Fibroblast of lung (primary cell): ENCODE measurements at regions not wholly inside any gene's neighbourhood (a gene's known extent, or its start where the extent isn't known, plus 50 kb on each side); places are given as distances from the start of the nearest gene placed in this dataset.
A peak's percentile ranks its signal among the peaks of the same experiment; 100 is the strongest.

Source experiments
- DNase-seq, 2 donors: peaks; one replicate each; pipeline versions ENCODE4 v3.0.0 to v3.0.0-alpha.2; 2010; ENCODE audit warnings: low read depth in 2 of 2
- H2AFZ ChIP-seq: 2 replicates; pipeline ENCODE4 v1.5.1; 2012; ENCODE audit warnings: low read length, control low read depth, inconsistent platforms
- H3K27ac ChIP-seq: 2 replicates; pipeline ENCODE4 v1.5.1; 2011; ENCODE audit warnings: low read length, control low read depth; ENCODE audit not compliant: insufficient read depth
- H3K27me3 ChIP-seq: 2 replicates; pipeline ENCODE4 v1.5.1; 2011; ENCODE audit warnings: mild to moderate bottlenecking, low read length; ENCODE audit not compliant: control insufficient read depth, insufficient read depth
- H3K36me3 ChIP-seq: 2 replicates; pipeline ENCODE4 v1.5.1; 2011; ENCODE audit warnings: low read length; ENCODE audit not compliant: control insufficient read depth, insufficient read depth
- H3K4me1 ChIP-seq: 2 replicates; pipeline ENCODE4 v1.5.1; 2011; ENCODE audit warnings: low read length; ENCODE audit not compliant: control insufficient read depth, insufficient read depth; ENCODE audit errors: extremely low read depth
- H3K4me2 ChIP-seq: 2 replicates; pipeline ENCODE4 v1.5.1; 2011; ENCODE audit warnings: low read length, control low read depth; ENCODE audit not compliant: insufficient read depth; ENCODE audit errors: extremely low read depth
- H3K4me3 ChIP-seq, 4 experiments: fragments of 200-600 bp in 1 of 4; sonication (generic) in 1 of 4; replicated peaks in 1 of 4; 2 replicates each; pipeline ENCODE4 v1.5.1; 2011 to 2016; ENCODE audit warnings: low read length in 4 of 4, low read depth in 3 of 4, mild to moderate bottlenecking in 3 of 4, control low read depth in 2 of 4, inconsistent platforms in 1 of 4, mixed read lengths in 1 of 4; ENCODE audit not compliant: insufficient read depth in 1 of 4; ENCODE audit errors: control extremely low read depth in 1 of 4
- H3K79me2 ChIP-seq: 2 replicates; pipeline ENCODE4 v1.5.1; 2012; ENCODE audit warnings: mild to moderate bottlenecking, low read length, inconsistent platforms; ENCODE audit not compliant: control insufficient read depth, insufficient read depth
- H3K9ac ChIP-seq: 2 replicates; pipeline ENCODE4 v1.5.1; 2011; ENCODE audit warnings: mild to moderate bottlenecking, low read length, control low read depth; ENCODE audit not compliant: insufficient read depth
- H3K9me3 ChIP-seq: 2 replicates; pipeline ENCODE4 v1.5.1; 2012; ENCODE audit warnings: low read depth, low read length; ENCODE audit not compliant: control insufficient read depth, insufficient read depth
- H4K20me1 ChIP-seq: 2 replicates; pipeline ENCODE4 v1.5.1; 2011; ENCODE audit warnings: low read length; ENCODE audit not compliant: control insufficient read depth, insufficient read depth; ENCODE audit errors: extremely low read depth
- EZH2 ChIP-seq: IDR thresholded peaks from 2 replicates; pipeline ENCODE4 v1.5.1; 2012; ENCODE audit warnings: low read length, control low read depth, mild to moderate bottlenecking; ENCODE audit errors: missing control alignments
- TF ChIP-seq, protein P1 (sequence below), 2 donors: IDR thresholded peaks in 1 of 2; conservative IDR thresholded peaks in 1 of 2; 1 replicate in 1 of 2; 2 replicates in 1 of 2; pipeline ENCODE4 v1.5.1; 2011 to 2012; ENCODE audit warnings: low read length in 2 of 2, control low read depth in 1 of 2, inconsistent platforms in 1 of 2, low read depth in 1 of 2, mild to moderate bottlenecking in 1 of 2

DNA sequence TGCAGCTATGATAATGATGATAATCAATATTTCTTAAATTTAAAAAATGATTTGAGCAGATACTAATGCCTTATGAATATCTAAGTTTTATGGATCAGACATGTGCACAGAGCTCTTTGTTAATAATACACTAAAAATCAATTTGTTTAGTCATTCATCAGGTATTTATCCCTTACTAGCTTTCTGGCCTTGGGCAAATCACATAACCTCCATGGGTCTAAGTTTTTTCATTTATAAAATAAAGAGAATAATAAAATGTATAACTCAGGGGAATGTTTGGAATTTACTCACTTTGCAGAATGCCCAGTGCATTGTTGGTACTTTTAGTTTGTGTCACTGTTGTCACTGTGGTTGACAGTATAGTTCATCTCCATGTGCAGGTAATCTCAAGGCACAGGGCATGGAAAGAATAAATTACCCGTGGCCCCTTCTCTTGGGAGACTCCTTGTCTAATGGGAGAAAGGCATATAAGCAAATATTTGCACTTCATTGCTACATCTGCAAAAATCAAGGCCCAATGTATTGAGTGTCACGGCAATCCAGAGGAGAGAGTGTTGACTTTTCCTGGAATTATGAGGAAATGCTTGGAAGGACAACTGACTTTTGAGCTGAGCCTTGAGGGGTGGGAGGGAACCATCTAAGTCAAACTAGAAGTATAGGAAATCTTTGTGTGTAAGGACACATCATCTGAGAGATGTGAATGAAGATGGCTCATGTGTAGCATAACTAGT, 64.7 kb upstream of the CTTNBP2 start:
- no peak for DNase-seq
- no peak overlapping the region for H2AFZ ChIP-seq
- H3K27ac ChIP-seq, result no peak overlapping the region
- no peaks in the 10 kb centered on the region for H3K27me3 ChIP-seq
- no peaks in the 10 kb centered on the region for H3K36me3 ChIP-seq
- H3K4me3 ChIP-seq, result no peak overlapping the region
- H3K79me2 ChIP-seq, result no peaks in the 10 kb centered on the region
- no peaks in the 10 kb centered on the region for H4K20me1 ChIP-seq
- H3K4me2 ChIP-seq, result no peak overlapping the region
- no peaks in the 10 kb centered on the region for H3K9me3 ChIP-seq
- H3K9ac ChIP-seq, result no peak overlapping the region
- no peaks in the 10 kb centered on the region for H3K4me1 ChIP-seq
- TF ChIP-seq EZH2, result no peak
- TF ChIP-seq, protein P1, sequence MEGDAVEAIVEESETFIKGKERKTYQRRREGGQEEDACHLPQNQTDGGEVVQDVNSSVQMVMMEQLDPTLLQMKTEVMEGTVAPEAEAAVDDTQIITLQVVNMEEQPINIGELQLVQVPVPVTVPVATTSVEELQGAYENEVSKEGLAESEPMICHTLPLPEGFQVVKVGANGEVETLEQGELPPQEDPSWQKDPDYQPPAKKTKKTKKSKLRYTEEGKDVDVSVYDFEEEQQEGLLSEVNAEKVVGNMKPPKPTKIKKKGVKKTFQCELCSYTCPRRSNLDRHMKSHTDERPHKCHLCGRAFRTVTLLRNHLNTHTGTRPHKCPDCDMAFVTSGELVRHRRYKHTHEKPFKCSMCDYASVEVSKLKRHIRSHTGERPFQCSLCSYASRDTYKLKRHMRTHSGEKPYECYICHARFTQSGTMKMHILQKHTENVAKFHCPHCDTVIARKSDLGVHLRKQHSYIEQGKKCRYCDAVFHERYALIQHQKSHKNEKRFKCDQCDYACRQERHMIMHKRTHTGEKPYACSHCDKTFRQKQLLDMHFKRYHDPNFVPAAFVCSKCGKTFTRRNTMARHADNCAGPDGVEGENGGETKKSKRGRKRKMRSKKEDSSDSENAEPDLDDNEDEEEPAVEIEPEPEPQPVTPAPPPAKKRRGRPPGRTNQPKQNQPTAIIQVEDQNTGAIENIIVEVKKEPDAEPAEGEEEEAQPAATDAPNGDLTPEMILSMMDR (conservative IDR thresholded peaks at IDR 0.05 in 1 of 2, IDR thresholded peaks at IDR 0.05 in 1 of 2; ENCODE audit: low read depth in 1 of 2, low read length in 2 of 2), result no peak

GRCh38 chr7:117941138-117941810, 68.0 kb upstream of the CTTNBP2 start:
- Histone ChIP-seq H3K9ac (no peak overlapping the region), H3K4me1 (no peaks in the 10 kb centered on the region), H3K36me3 (no peaks in the 10 kb centered on the region), H3K4me3 (no peak overlapping the region), H3K9me3 (no peaks in the 10 kb centered on the region), H4K20me1 (no peaks in the 10 kb centered on the region), H3K4me2 (no peak overlapping the region), H3K27ac (no peak overlapping the region), H3K27me3 (no peaks in the 10 kb centered on the region), H2AFZ (no peak overlapping the region), H3K79me2 (no peaks in the 10 kb centered on the region)
- peak in 1 of 2 donors; percentile 62 for DNase-seq
- TF ChIP-seq, protein P1 (conservative IDR thresholded peaks at IDR 0.05 in 1 of 2, IDR thresholded peaks at IDR 0.05 in 1 of 2; ENCODE audit: low read depth in 1 of 2, low read length in 2 of 2), result no peak
- TF ChIP-seq EZH2, result no peak

DNA sequence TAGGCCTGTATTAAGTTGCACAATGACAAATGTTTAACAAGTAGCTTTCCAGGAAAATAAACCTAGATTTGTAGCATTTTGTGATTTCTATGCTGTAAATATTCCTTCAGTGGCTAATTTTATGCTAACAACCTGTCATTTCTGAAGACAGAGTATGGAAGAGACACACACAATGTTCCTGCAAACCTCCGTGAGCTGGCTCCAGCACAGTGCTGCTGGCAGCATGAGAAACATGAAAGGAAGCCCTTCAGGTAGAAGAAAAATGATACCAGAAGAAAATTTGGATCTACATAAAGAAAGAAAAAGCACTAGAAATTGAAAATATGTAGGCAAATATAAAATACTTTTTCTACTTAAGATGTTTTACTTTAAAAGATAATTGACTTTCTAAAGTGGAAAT, 69.5 kb upstream of the CTTNBP2 start:
- Histone ChIP-seq H3K4me3 (no peak overlapping the region), H3K9ac (no peak overlapping the region), H4K20me1 (no peaks in the 10 kb centered on the region), H3K4me2 (no peak overlapping the region), H3K9me3 (no peaks in the 10 kb centered on the region), H3K79me2 (no peaks in the 10 kb centered on the region), H3K27me3 (no peaks in the 10 kb centered on the region), H3K27ac (no peak overlapping the region), H3K36me3 (no peaks in the 10 kb centered on the region), H2AFZ (no peak overlapping the region), H3K4me1 (no peaks in the 10 kb centered on the region)
- no peak for DNase-seq
- TF ChIP-seq EZH2, result no peak
- TF ChIP-seq, protein P1 (conservative IDR thresholded peaks at IDR 0.05 in 1 of 2, IDR thresholded peaks at IDR 0.05 in 1 of 2; ENCODE audit: low read depth in 1 of 2, low read length in 2 of 2), result no peak
